Progenitor cell of endocrine pancreas (in vitro differentiated cells): ENCODE measurements at regions not wholly inside any gene's neighbourhood (a gene's known extent, or its start where the extent isn't known, plus 50 kb on each side); places are given as distances from the start of the nearest gene placed in this dataset.
A peak's percentile ranks its signal among the peaks of the same experiment; 100 is the strongest.

ENCODE experiments used
- DNase-seq: peaks from one replicate; pipeline ENCODE4 v3.0.0; 2021; ENCODE audit warnings: low spot score; ENCODE audit not compliant: unreplicated experiment
- H3K27ac Mint-ChIP-seq: 2 replicates; pipeline ENCODE4 v1.8.0; 2021; ENCODE audit warnings: mild to moderate bottlenecking, moderate library complexity, mixed read lengths
- H3K27me3 Mint-ChIP-seq: 2 replicates; pipeline ENCODE4 v1.8.0; 2021; ENCODE audit warnings: mixed read lengths
- H3K36me3 Mint-ChIP-seq: 2 replicates; pipeline ENCODE4 v1.8.0; 2022; ENCODE audit warnings: mixed read lengths; ENCODE audit not compliant: insufficient read depth
- H3K4me1 Mint-ChIP-seq: 2 replicates; pipeline ENCODE4 v1.8.0; 2021; ENCODE audit warnings: low read depth, mixed read lengths
- H3K4me3 Mint-ChIP-seq: 2 replicates; pipeline ENCODE4 v1.8.0; 2021; ENCODE audit warnings: low read depth, mild to moderate bottlenecking, moderate library complexity, mixed read lengths
- H3K9me3 Mint-ChIP-seq: 2 replicates; pipeline ENCODE4 v1.8.0; 2021; ENCODE audit warnings: low read depth, mixed read lengths
- CTCF ChIP-seq: fragments of 200-600 bp; sonication (generic); IDR thresholded peaks from one replicate; pipeline ENCODE4 v1.5.0; 2021; ENCODE audit warnings: antibody characterized with exemption, mild to moderate bottlenecking; ENCODE audit not compliant: unreplicated experiment

- Mint-ChIP-seq H3K4me1 (no peaks in the 10 kb centered on the region), H3K4me3 (no peak overlapping the region), H3K27me3 (no peaks in the 10 kb centered on the region), H3K9me3 (peaks cover 7% of the 10 kb centered on the region), H3K27ac (no peak overlapping the region), H3K36me3 (peaks cover 3% of the 10 kb centered on the region)
- DNase-seq = no peak
- TF ChIP-seq CTCF = no peak
Observed at GRCh38 chr7:84627250-84627649, 432.7 kb upstream of the SEMA3A start.

GRCh38 chr7:84624927-84625326 lies 430.3 kb upstream of the SEMA3A start:
- H3K9me3 Mint-ChIP-seq = no peaks in the 10 kb centered on the region
- H3K4me3 Mint-ChIP-seq = no peak overlapping the region
- no peak overlapping the region for H3K27ac Mint-ChIP-seq
- no peaks in the 10 kb centered on the region for H3K4me1 Mint-ChIP-seq
- no peak for TF ChIP-seq CTCF
- H3K36me3 Mint-ChIP-seq = no peaks in the 10 kb centered on the region
- DNase-seq = no peak
- H3K27me3 Mint-ChIP-seq = no peaks in the 10 kb centered on the region

- Mint-ChIP-seq H3K36me3 (no peaks in the 10 kb centered on the region), H3K27me3 (no peaks in the 10 kb centered on the region), H3K9me3 (no peaks in the 10 kb centered on the region), H3K27ac (no peak overlapping the region), H3K4me1 (no peaks in the 10 kb centered on the region), H3K4me3 (no peak overlapping the region)
- TF ChIP-seq CTCF = no peak
- DNase-seq = no peak
Observed at GRCh38 chr7:84624527-84624926, 429.9 kb upstream of the SEMA3A start.

- Mint-ChIP-seq H3K4me1 (no peaks in the 10 kb centered on the region), H3K27me3 (no peaks in the 10 kb centered on the region), H3K27ac (no peak overlapping the region), H3K4me3 (no peak overlapping the region), H3K9me3 (no peaks in the 10 kb centered on the region), H3K36me3 (no peaks in the 10 kb centered on the region)
- TF ChIP-seq CTCF = no peak
- DNase-seq = no peak
Observed at GRCh38 chr7:84617265-84618030, 422.9 kb upstream of the SEMA3A start.

GRCh38 chr7:84614821-84615501 lies 420.4 kb upstream of the SEMA3A start:
- no peaks in the 10 kb centered on the region for H3K36me3 Mint-ChIP-seq
- no peak for DNase-seq
- no peak overlapping the region for H3K4me3 Mint-ChIP-seq
- peak; percentile 6 for TF ChIP-seq CTCF
- no peaks in the 10 kb centered on the region for H3K27me3 Mint-ChIP-seq
- H3K27ac Mint-ChIP-seq = no peak overlapping the region
- no peaks in the 10 kb centered on the region for H3K4me1 Mint-ChIP-seq
- no peaks in the 10 kb centered on the region for H3K9me3 Mint-ChIP-seq
